ENCODE measurements at regions not wholly inside any gene's neighbourhood (a gene's known extent, or its start where the extent isn't known, plus 50 kb on each side); places are given as distances from the start of the nearest gene placed in this dataset.
A peak's percentile ranks its signal among the peaks of the same experiment; 100 is the strongest.

GRCh38 chr2:226207671-226208070, 591.9 kb downstream of the IRS1 start:
- no peak for DNase-seq (ENCODE audit: low spot score)

- DNase-seq (ENCODE audit: low spot score): no peak
Observed at GRCh38 chr2:226199555-226199954, 600.1 kb downstream of the IRS1 start.

- no peak for DNase-seq (ENCODE audit: low spot score)
Observed at GRCh38 chr2:226198956-226199355, 600.7 kb downstream of the IRS1 start.

- DNase-seq (ENCODE audit: low spot score): no peak
Observed at GRCh38 chr2:226190479-226191252, 609.0 kb downstream of the IRS1 start.

GRCh38 chr2:226189061-226189460, 610.6 kb downstream of the IRS1 start:
- DNase-seq (ENCODE audit: low spot score): no peak

- peak; percentile 64 for DNase-seq (ENCODE audit: low spot score)
Observed at GRCh38 chr2:226187616-226188015, 612.0 kb downstream of the IRS1 start.

GRCh38 chr2:226187156-226187555, 612.5 kb downstream of the IRS1 start:
- DNase-seq (ENCODE audit: low spot score): no peak

- peak; percentile 72 for DNase-seq (ENCODE audit: low spot score)
Observed at GRCh38 chr2:226185616-226186211, 613.9 kb downstream of the IRS1 start.

- no peak for DNase-seq (ENCODE audit: low spot score)
Observed at GRCh38 chr2:226184940-226185615, 614.5 kb downstream of the IRS1 start.

GRCh38 chr2:226184540-226184939, 615.1 kb downstream of the IRS1 start:
- DNase-seq (ENCODE audit: low spot score): no peak

- DNase-seq (ENCODE audit: low spot score): no peak
Observed at GRCh38 chr2:226183550-226183949, 616.1 kb downstream of the IRS1 start.

GRCh38 chr2:226183033-226183432, 616.6 kb downstream of the IRS1 start:
- DNase-seq (ENCODE audit: low spot score): no peak

GRCh38 chr2:226181909-226182308, 617.7 kb downstream of the IRS1 start:
- DNase-seq (ENCODE audit: low spot score): no peak

GRCh38 chr2:226180281-226180884, 619.2 kb downstream of the IRS1 start:
- no peak for DNase-seq (ENCODE audit: low spot score)

- no peak for DNase-seq (ENCODE audit: low spot score)
Observed at GRCh38 chr2:226179010-226179409, 620.6 kb downstream of the IRS1 start.

- no peak for DNase-seq (ENCODE audit: low spot score)
Observed at GRCh38 chr2:226176283-226176984, 623.2 kb downstream of the IRS1 start.

- no peak for DNase-seq (ENCODE audit: low spot score)
Observed at GRCh38 chr2:226174390-226174789, 625.2 kb downstream of the IRS1 start.

GRCh38 chr2:226172939-226173338, 626.7 kb downstream of the IRS1 start:
- DNase-seq (ENCODE audit: low spot score): no peak

- DNase-seq (ENCODE audit: low spot score): no peak
Observed at GRCh38 chr2:226172309-226172708, 627.3 kb downstream of the IRS1 start.

- DNase-seq (ENCODE audit: low spot score): no peak
Observed at GRCh38 chr2:226169751-226170581, 629.7 kb downstream of the IRS1 start.

GRCh38 chr2:226168496-226169160, 631.0 kb downstream of the IRS1 start:
- no peak for DNase-seq (ENCODE audit: low spot score)

Measured in AG08395 (cell line).